Omental fat pad (tissue), 3 donors: ENCODE measurements at regions not wholly inside any gene's neighbourhood (a gene's known extent, or its start where the extent isn't known, plus 50 kb on each side); places are given as distances from the start of the nearest gene placed in this dataset.

ENCODE experiments used
- ATAC-seq: fragments of 150-250 bp; one replicate; pipeline ENCODE4 v1.9.1; 2016; ENCODE audit warnings: mild to moderate bottlenecking, moderate library complexity; ENCODE audit not compliant: low FRiP score
- DNase-seq: peaks from one replicate; pipeline ENCODE4 v3.0.0-alpha.2; 2019; ENCODE audit warnings: low spot score
- CTCF ChIP-seq, 3 donors: fragments of 450-650 bp; IDR thresholded peaks; one replicate each; pipeline ENCODE4 v1.5.1; 2016 to 2017; ENCODE audit warnings: antibody characterized with exemption in 3 of 3, mild to moderate bottlenecking in 3 of 3, moderate library complexity in 2 of 3

GRCh38 chr14:30303350-30303749, 255.6 kb upstream of the G2E3 start:
- DNase-seq (no peak), ATAC-seq (no peak)
- no peak for TF ChIP-seq CTCF (IDR thresholded peaks at IDR 0.05)

- DNase-seq, result no peak
- ATAC-seq, result no peak
- TF ChIP-seq CTCF (IDR thresholded peaks at IDR 0.05), result no peak
Measured at GRCh38 chr14:30305346-30305745, 253.6 kb upstream of the G2E3 start.

GRCh38 chr14:30309405-30309804, 249.6 kb upstream of the G2E3 start:
- ATAC-seq, result no peak
- DNase-seq, result no peak
- no peak for TF ChIP-seq CTCF (IDR thresholded peaks at IDR 0.05)

- no peak for ATAC-seq
- no peak for DNase-seq
- TF ChIP-seq CTCF (IDR thresholded peaks at IDR 0.05), result no peak
Measured at GRCh38 chr14:30312214-30312613, 246.7 kb upstream of the G2E3 start.

GRCh38 chr14:30317729-30318128, 241.2 kb upstream of the G2E3 start:
- TF ChIP-seq CTCF (IDR thresholded peaks at IDR 0.05), result no peak
- DNase-seq (no peak), ATAC-seq (no peak)

- no peak for TF ChIP-seq CTCF (IDR thresholded peaks at IDR 0.05)
- DNase-seq, result no peak
- no peak for ATAC-seq
Measured at GRCh38 chr14:30322819-30323218, 236.1 kb upstream of the G2E3 start.

- ATAC-seq, result no peak
- no peak for TF ChIP-seq CTCF (IDR thresholded peaks at IDR 0.05)
Measured at GRCh38 chr14:30330033-30330432, 228.9 kb upstream of the G2E3 start.

More at GRCh38 chr14:30330033-30330432, 228.9 kb upstream of the G2E3 start:
- DNase-seq, result no peak
